Endodermal cell (in vitro differentiated cells): ENCODE measurements at regions not wholly inside any gene's neighbourhood (a gene's known extent, or its start where the extent isn't known, plus 50 kb on each side); places are given as distances from the start of the nearest gene placed in this dataset.

Experiments used
- DNase-seq: peaks from one replicate; pipeline ENCODE4 v3.0.0-alpha.2; 2017
- H3K27ac ChIP-seq: 2 replicates; pipeline ENCODE4 v1.5.1; 2013; ENCODE audit warnings: mild to moderate bottlenecking, low read depth, low read length, moderate library complexity
- H3K27me3 ChIP-seq: 2 replicates; pipeline ENCODE4 v1.6.1; 2013; ENCODE audit warnings: mild to moderate bottlenecking, low read length, moderate library complexity; ENCODE audit not compliant: insufficient read depth, control insufficient read depth, poor library complexity, severe bottlenecking
- H3K36me3 ChIP-seq: 2 replicates; pipeline ENCODE4 v1.7.0; 2013; ENCODE audit warnings: mild to moderate bottlenecking, low read length, moderate library complexity; ENCODE audit not compliant: control insufficient read depth, insufficient read depth
- H3K4me1 ChIP-seq: one replicate; pipeline ENCODE4 v1.7.0; 2013; ENCODE audit warnings: low read length; ENCODE audit not compliant: control insufficient read depth, insufficient read depth
- H3K4me3 ChIP-seq: 2 replicates; pipeline ENCODE4 v1.5.1; 2013; ENCODE audit warnings: mild to moderate bottlenecking, low read length, moderate library complexity
- H3K9ac ChIP-seq: 2 replicates; pipeline ENCODE4 v1.6.1; 2013; ENCODE audit warnings: mild to moderate bottlenecking, low read length, moderate library complexity; ENCODE audit not compliant: poor library complexity, severe bottlenecking; ENCODE audit errors: extremely low read depth
- H3K9me3 ChIP-seq: 2 replicates; pipeline ENCODE4 v1.6.1; 2013; ENCODE audit warnings: mild to moderate bottlenecking, low read length, moderate library complexity; ENCODE audit not compliant: control insufficient read depth
- H3K27ac Mint-ChIP-seq: 2 replicates; pipeline ENCODE4 v1.8.0; 2020; ENCODE audit warnings: mixed read lengths
- H3K27me3 Mint-ChIP-seq: 2 replicates; pipeline ENCODE4 v1.8.0; 2021; ENCODE audit warnings: mild to moderate bottlenecking, mixed read lengths; ENCODE audit not compliant: insufficient read depth
- H3K36me3 Mint-ChIP-seq: 2 replicates; pipeline ENCODE4 v1.8.0; 2020; ENCODE audit warnings: low read depth, mixed read lengths
- H3K4me1 Mint-ChIP-seq: 2 replicates; pipeline ENCODE4 v1.8.0; 2020; ENCODE audit warnings: mixed read lengths
- H3K4me3 Mint-ChIP-seq: 2 replicates; pipeline ENCODE4 v1.8.0; 2020; ENCODE audit warnings: mild to moderate bottlenecking, moderate library complexity, mixed read lengths
- H3K9me3 Mint-ChIP-seq: 2 replicates; pipeline ENCODE4 v1.8.0; 2020; ENCODE audit warnings: mild to moderate bottlenecking, mixed read lengths
- WGBS, 2 experiments: methylation state at CpG; one replicate each; pipeline versions ENCODE4 v1.1.5 to v1.1.7; 2013; ENCODE audit warnings: missing lambda C conversion rate in 2 of 2, mixed read lengths in 1 of 2; ENCODE audit not compliant: insufficient coverage in 1 of 2, insufficient read length in 1 of 2; 5-methylcytosine and 5-hydroxymethylcytosine counted together
- TF ChIP-seq, protein P1 (sequence below): fragments of 200-600 bp; sonication (generic); conservative IDR thresholded peaks from 2 replicates; pipeline ENCODE4 v1.5.0; 2021; ENCODE audit warnings: antibody characterized with exemption, mild to moderate bottlenecking

DNA sequence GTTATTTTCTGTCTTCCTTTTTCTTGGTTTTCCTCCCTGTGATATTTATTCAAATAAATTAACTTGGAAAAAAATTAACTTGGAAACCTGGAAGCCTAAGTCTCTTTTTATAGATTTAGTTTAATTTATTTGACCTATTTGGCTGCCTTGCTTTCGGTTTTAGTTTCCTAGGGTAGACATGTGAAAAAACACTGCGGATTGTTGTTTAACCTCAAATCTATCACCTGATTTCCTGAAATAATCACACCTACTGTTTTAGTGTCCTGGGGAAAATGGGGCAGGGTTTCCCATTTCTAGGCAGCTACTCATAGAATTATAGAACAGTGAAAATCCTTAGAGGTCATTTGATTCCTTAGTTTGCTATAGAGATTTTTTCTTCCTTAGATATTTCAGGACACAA is 412.4 kb downstream of the PCDH17 start:
- no peak overlapping the region for H3K9ac ChIP-seq
- H3K27me3 ChIP-seq, result no peaks in the 10 kb centered on the region
- H3K36me3 ChIP-seq, result no peaks in the 10 kb centered on the region
- Mint-ChIP-seq H3K27me3 (no peaks in the 10 kb centered on the region), H3K36me3 (no peaks in the 10 kb centered on the region), H3K27ac (no peak overlapping the region), H3K4me1 (no peaks in the 10 kb centered on the region), H3K9me3 (no peaks in the 10 kb centered on the region), H3K4me3 (no peak overlapping the region)
- H3K4me1 ChIP-seq, result no peaks in the 10 kb centered on the region
- WGBS, 2 experiments, result 93% methylated on average over 2 of the region's 2 CpGs; no CpG with 5 or more reads in 1 of the 2 experiments
- no peak overlapping the region for H3K27ac ChIP-seq
- no peak overlapping the region for H3K4me3 ChIP-seq
- TF ChIP-seq, protein P1, sequence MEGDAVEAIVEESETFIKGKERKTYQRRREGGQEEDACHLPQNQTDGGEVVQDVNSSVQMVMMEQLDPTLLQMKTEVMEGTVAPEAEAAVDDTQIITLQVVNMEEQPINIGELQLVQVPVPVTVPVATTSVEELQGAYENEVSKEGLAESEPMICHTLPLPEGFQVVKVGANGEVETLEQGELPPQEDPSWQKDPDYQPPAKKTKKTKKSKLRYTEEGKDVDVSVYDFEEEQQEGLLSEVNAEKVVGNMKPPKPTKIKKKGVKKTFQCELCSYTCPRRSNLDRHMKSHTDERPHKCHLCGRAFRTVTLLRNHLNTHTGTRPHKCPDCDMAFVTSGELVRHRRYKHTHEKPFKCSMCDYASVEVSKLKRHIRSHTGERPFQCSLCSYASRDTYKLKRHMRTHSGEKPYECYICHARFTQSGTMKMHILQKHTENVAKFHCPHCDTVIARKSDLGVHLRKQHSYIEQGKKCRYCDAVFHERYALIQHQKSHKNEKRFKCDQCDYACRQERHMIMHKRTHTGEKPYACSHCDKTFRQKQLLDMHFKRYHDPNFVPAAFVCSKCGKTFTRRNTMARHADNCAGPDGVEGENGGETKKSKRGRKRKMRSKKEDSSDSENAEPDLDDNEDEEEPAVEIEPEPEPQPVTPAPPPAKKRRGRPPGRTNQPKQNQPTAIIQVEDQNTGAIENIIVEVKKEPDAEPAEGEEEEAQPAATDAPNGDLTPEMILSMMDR, result no peak
- no peaks in the 10 kb centered on the region for H3K9me3 ChIP-seq
- no peak for DNase-seq

DNA sequence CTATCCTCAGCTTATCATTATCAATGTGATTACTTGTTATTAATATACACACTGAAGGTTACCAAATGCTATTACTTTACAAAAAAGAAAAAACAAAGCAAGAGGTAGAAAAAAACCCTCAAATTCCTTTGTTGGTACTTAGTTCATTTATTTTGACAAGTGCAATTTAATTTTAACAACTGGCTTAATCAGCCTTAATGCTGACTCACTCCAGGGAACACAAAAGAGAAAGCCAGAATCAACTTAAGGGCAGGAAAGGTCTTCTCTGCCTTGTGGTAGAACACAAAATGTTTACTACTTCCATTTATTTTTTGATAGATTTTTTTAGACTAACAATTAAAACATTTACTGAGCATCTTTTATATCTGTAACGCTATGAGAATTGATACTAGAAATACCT is 417.1 kb downstream of the PCDH17 start:
- no peak overlapping the region for H3K9ac ChIP-seq
- H3K4me1 ChIP-seq, result no peaks in the 10 kb centered on the region
- H3K36me3 ChIP-seq, result no peaks in the 10 kb centered on the region
- Mint-ChIP-seq H3K36me3 (no peaks in the 10 kb centered on the region), H3K9me3 (no peaks in the 10 kb centered on the region), H3K4me3 (no peak overlapping the region), H3K27ac (no peak overlapping the region), H3K4me1 (peaks cover 9% of the 10 kb centered on the region), H3K27me3 (no peaks in the 10 kb centered on the region)
- DNase-seq, result no peak
- no CpG with 5 or more reads among the region's 1 CpG for WGBS, 2 experiments
- no peaks in the 10 kb centered on the region for H3K9me3 ChIP-seq
- TF ChIP-seq, protein P1, result no peak
- no peaks in the 10 kb centered on the region for H3K27me3 ChIP-seq
- no peak overlapping the region for H3K27ac ChIP-seq
- H3K4me3 ChIP-seq, result no peak overlapping the region

DNA sequence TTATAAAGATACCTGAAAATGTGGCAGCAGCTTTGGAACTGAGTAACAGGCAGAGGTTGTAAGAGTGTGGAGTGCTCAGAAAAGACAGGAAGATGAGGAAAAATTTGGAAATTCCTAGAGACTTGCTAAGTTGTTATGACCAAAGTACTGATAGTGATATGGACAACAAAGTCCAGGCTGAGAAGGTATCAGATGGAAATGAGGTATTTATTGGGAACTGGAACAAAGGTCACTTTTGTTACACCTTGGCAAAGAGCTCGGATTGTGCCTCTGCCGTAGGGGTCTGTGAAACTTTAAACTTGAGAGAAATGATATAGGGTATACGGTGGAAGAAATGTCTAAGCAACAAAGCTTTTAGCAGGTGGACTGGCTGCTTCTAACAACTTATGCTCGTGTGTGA is 419.9 kb downstream of the PCDH17 start:
- H3K4me1 Mint-ChIP-seq, result peaks cover 9% of the 10 kb centered on the region
- Histone ChIP-seq H3K27ac (no peak overlapping the region), H3K36me3 (no peaks in the 10 kb centered on the region), H3K4me3 (no peak overlapping the region), H3K9ac (no peak overlapping the region), H3K9me3 (no peaks in the 10 kb centered on the region), H3K4me1 (no peaks in the 10 kb centered on the region), H3K27me3 (no peaks in the 10 kb centered on the region)
- no peaks in the 10 kb centered on the region for H3K27me3 Mint-ChIP-seq
- no peak for DNase-seq
- no peak overlapping the region for H3K27ac Mint-ChIP-seq
- no peaks in the 10 kb centered on the region for H3K36me3 Mint-ChIP-seq
- H3K9me3 Mint-ChIP-seq, result no peaks in the 10 kb centered on the region
- WGBS, 2 experiments, result 85 to 87% methylated on average over 4 of the region's 4 CpGs
- H3K4me3 Mint-ChIP-seq, result no peak overlapping the region
- TF ChIP-seq, protein P1, result no peak
